ENCODE measurements at regions not wholly inside any gene's neighbourhood (a gene's known extent, or its start where the extent isn't known, plus 50 kb on each side); places are given as distances from the start of the nearest gene placed in this dataset.
A peak's percentile ranks its signal among the peaks of the same experiment; 100 is the strongest.
"Not testable (repeated sequence)": the region's sequence is repeated elsewhere in the genome, so short reads cannot be mapped to it uniquely, and the experiment has no call there.

GRCh38 chr14:45553981-45554380 lies 301.0 kb upstream of the MIS18BP1 start:
- DNase-seq (ENCODE audit: low read depth, low spot score), result no peak
- in situ Hi-C loops (cut with HindIII; ENCODE audit: low pct_unique_long_range_greater_than_20kb, low sequenced_read_pairs), result no loop called here

DNA sequence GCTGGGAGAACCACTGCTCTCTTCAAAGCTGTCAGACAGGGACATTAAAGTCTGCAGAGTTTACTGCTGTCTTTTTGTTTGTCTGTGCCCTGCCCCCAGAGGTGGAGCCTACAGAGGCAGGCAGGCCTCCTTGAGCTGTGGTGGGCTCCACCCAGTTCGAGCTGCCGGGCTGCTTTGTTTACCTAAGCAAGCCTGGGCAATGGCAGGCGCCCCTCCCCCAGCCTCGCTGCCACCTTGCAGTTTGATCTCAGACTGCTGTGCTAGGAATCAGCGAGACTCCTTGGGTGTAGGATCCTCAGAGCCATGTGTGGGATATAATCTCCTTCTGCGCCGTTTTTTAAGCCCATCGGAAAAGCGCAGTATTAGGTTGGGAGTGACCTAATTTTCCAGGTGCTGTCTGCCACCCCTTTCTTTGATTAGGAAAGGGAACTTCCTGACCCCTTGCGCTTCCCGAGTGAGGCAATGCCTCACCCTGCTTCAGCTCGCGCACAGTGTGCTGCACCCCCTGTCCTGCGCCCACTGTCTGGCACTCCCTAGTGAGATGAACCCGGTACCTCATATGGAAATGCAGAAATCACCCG lies 298.3 kb upstream of the MIS18BP1 start:
- in situ Hi-C loops (cut with HindIII; ENCODE audit: low pct_unique_long_range_greater_than_20kb, low sequenced_read_pairs); DNase-seq (ENCODE audit: low read depth, low spot score): not testable (repeated sequence)

GRCh38 chr14:45531022-45531421 lies 278.0 kb upstream of the MIS18BP1 start:
- no peak for DNase-seq (ENCODE audit: low read depth, low spot score)
- in situ Hi-C loops (cut with HindIII; ENCODE audit: low pct_unique_long_range_greater_than_20kb, low sequenced_read_pairs), result no loop called here

DNA sequence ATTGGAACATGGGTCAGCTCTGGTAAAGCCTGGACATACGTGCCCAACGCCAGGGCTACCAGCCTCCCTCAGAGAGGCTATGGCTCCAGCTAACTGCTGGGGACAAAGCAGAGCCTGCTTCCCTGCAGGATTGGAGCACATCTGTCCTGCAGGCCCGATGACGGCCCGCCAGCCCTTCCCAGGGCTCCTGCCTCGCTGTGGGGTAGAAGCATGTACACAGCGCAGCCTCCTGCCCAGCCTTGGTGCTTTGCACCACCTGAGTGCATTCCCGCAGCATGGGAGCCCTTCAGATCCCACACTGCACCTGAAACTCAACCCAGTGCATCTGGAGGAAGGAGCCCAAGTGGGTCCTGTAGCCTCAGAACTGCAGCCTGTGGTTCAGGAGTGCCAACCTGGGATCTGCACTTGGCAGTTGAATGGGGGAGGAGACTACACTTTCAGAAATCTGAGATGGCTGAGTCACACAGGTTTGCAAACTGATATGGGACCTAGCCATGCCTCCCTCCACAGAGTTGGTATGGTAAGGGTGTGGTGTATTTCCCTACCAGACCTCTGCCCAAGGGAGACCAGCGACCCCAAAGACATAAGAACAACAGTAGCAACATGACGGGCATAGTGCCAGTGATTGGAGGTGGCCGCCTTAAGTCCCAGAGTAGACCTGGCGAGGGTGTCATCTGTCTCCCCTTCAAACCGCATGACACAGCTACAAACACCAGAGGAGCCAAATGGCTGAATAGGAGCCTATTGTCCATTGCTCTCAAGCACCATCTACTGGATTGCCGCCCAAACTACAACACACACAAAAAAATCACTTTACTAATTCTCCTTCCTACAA lies 273.9 kb upstream of the MIS18BP1 start:
- in situ Hi-C loops (cut with HindIII; ENCODE audit: low pct_unique_long_range_greater_than_20kb, low sequenced_read_pairs), result no loop called here
- DNase-seq (ENCODE audit: low read depth, low spot score), result peak; percentile 73

DNA sequence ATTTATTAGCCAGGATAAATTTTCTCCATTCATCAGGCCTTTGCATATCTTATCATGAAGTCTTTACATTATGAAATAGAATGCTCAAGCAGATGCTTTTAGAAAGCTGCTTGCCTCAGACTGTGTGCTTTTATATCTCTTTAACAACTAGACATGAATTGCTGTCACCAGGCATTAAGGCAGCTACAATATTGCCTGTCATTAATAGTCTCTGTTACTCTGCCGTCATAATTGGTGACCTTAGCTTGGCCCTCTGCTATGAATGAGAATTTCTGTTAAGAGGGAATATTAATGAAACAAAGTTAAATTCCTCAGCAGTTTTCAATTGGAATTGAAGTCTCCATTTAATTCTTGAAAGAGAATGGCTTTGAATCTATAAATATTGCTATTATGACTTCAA lies 266.8 kb upstream of the MIS18BP1 start:
- DNase-seq (ENCODE audit: low read depth, low spot score), result no peak
- in situ Hi-C loops (cut with HindIII; ENCODE audit: low pct_unique_long_range_greater_than_20kb, low sequenced_read_pairs), result no loop called here

- in situ Hi-C loops (cut with HindIII; ENCODE audit: low pct_unique_long_range_greater_than_20kb, low sequenced_read_pairs), result no loop called here
- DNase-seq (ENCODE audit: low read depth, low spot score), result no peak
Measured at GRCh38 chr14:45492876-45493275, 239.9 kb upstream of the MIS18BP1 start.

- in situ Hi-C loops (cut with HindIII; ENCODE audit: low pct_unique_long_range_greater_than_20kb, low sequenced_read_pairs), result no loop called here
- DNase-seq (ENCODE audit: low read depth, low spot score), result no peak
Measured at GRCh38 chr14:45491914-45492313, 238.9 kb upstream of the MIS18BP1 start.

DNA sequence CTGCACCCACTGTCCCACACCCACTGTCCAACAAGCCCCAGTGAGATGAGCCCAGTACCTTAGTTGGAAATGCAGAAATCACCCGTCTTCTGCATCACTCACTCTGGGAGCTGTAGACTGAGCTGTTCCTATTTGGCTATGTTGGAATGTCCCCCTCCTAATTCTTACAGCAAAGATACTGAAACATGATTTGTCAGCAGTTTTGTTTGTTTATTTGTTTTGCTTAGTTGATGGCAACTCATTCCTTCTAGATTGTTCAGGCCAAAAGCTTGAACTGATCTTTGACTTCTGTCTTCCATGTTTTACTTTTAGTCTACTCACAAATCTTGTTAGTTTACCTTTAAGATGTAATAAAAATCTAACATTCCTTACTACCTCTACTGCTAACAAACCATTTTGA lies 233.6 kb upstream of the MIS18BP1 start:
- DNase-seq (ENCODE audit: low read depth, low spot score), result no peak
- in situ Hi-C loops (cut with HindIII; ENCODE audit: low pct_unique_long_range_greater_than_20kb, low sequenced_read_pairs), result no loop called here

DNA sequence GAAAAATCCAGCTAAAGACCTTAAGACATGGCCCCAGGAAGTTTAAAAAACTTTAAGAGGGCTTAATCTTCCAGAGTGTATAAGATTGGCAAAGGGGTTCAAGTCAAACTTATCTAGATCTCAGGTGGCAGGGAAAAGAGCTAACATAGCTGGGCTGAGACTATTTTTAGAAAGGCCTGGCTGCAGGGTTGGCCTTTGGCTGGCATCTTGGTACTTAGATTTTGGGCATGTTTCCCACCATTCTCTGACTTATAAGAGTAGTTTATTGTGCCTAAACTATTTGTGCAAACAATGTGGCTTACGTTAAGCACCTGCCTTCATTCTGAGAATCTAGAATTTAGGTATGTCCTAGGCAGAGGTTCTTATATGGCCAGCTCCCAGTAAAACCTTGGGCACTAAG lies 214.0 kb upstream of the MIS18BP1 start:
- no peak for DNase-seq (ENCODE audit: low read depth, low spot score)
- in situ Hi-C loops (cut with HindIII; ENCODE audit: low pct_unique_long_range_greater_than_20kb, low sequenced_read_pairs), result no loop called here

DNA sequence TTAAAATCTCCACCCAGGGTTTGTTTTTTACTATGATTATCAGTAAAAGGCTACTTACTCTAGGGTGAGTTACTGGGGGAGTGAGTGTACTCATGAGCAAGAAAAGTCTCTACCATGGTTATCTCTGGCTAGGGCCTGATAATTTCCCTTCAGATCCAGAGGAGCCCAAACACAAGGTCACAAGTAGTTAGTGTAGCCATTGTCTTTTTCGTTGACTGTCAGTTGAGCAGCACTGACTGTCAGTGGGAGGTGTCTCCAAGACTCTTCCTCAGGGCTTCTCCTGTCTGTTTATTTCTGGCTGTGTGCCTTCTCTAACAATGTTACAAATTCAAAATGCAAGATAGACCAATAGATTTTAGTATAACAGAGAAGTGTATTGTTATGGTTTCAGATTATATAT lies 181.2 kb upstream of the MIS18BP1 start:
- DNase-seq (ENCODE audit: low read depth, low spot score), result no peak
- in situ Hi-C loops (cut with HindIII; ENCODE audit: low pct_unique_long_range_greater_than_20kb, low sequenced_read_pairs), result no loop called here

DNA sequence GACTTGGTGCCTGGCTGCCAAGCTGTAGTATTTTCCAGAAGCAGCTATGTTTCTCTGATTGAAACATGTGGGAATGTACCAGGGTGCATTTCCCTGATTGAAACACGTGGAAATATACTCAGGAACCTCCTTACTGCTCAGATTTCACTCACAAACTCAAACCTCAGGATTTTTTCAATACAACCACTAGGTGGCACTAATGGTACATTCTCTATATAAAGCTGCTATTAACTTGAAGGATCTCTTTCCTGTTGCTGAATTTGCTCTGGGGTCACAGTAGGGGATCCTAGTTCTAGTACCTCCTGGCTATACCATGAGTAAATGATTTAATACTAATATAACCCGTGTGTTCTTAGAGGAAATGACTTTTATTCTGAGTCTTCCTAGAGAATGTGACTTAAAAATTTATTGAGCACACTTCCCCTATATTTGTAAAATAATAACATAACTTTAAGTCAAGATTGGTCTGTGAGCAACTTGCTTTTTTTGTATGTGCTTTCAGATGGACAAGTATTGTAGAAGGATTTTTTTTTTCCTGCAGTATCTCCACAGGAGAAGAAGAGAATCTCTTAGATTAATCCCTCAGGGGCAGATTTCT lies 173.8 kb upstream of the MIS18BP1 start:
- peak; percentile 77 for DNase-seq (ENCODE audit: low read depth, low spot score)
- in situ Hi-C loops (cut with HindIII; ENCODE audit: low pct_unique_long_range_greater_than_20kb, low sequenced_read_pairs), result no loop called here

GRCh38 chr14:45406942-45407341 lies 153.9 kb upstream of the MIS18BP1 start:
- in situ Hi-C loops (cut with HindIII; ENCODE audit: low pct_unique_long_range_greater_than_20kb, low sequenced_read_pairs), result no loop called here
- no peak for DNase-seq (ENCODE audit: low read depth, low spot score)

- in situ Hi-C loops (cut with HindIII; ENCODE audit: low pct_unique_long_range_greater_than_20kb, low sequenced_read_pairs), result no loop called here
- no peak for DNase-seq (ENCODE audit: low read depth, low spot score)
Measured at GRCh38 chr14:45400950-45401640, 148.1 kb upstream of the MIS18BP1 start.

GRCh38 chr14:45400509-45400908 lies 147.5 kb upstream of the MIS18BP1 start:
- in situ Hi-C loops (cut with HindIII; ENCODE audit: low pct_unique_long_range_greater_than_20kb, low sequenced_read_pairs), result no loop called here
- no peak for DNase-seq (ENCODE audit: low read depth, low spot score)

- in situ Hi-C loops (cut with HindIII; ENCODE audit: low pct_unique_long_range_greater_than_20kb, low sequenced_read_pairs), result no loop called here
- DNase-seq (ENCODE audit: low read depth, low spot score), result no peak
Measured at GRCh38 chr14:45381091-45381490, 128.1 kb upstream of the MIS18BP1 start.

- in situ Hi-C loops (cut with HindIII; ENCODE audit: low pct_unique_long_range_greater_than_20kb, low sequenced_read_pairs), result no loop called here
- DNase-seq (ENCODE audit: low read depth, low spot score), result no peak
Measured at GRCh38 chr14:45377166-45377565, 124.2 kb upstream of the MIS18BP1 start.

- in situ Hi-C loops (cut with HindIII; ENCODE audit: low pct_unique_long_range_greater_than_20kb, low sequenced_read_pairs), result no loop called here
- no peak for DNase-seq (ENCODE audit: low read depth, low spot score)
Measured at GRCh38 chr14:45373877-45374276, 120.9 kb upstream of the MIS18BP1 start.

GRCh38 chr14:45364565-45365156 lies 111.7 kb upstream of the MIS18BP1 start:
- in situ Hi-C loops (cut with HindIII; ENCODE audit: low pct_unique_long_range_greater_than_20kb, low sequenced_read_pairs), result no loop called here
- DNase-seq (ENCODE audit: low read depth, low spot score), result no peak
